GM19467 (cell line): ENCODE measurements at regions not wholly inside any gene's neighbourhood (a gene's known extent, or its start where the extent isn't known, plus 50 kb on each side); places are given as distances from the start of the nearest gene placed in this dataset.

Experiments used
- ATAC-seq: cut with Tn5 transposase; IDR thresholded peaks from one replicate; pipeline ENCODE4 v1.9.1; 2021; ENCODE audit warnings: mild to moderate bottlenecking, moderate library complexity; ENCODE audit not compliant: unreplicated experiment

GRCh38 chr2:150627526-150627925 is 140.1 kb upstream of the RND3 start:
- ATAC-seq = no peak

- no peak for ATAC-seq
Observed at GRCh38 chr2:150626934-150627411, 139.5 kb upstream of the RND3 start.

- ATAC-seq = no peak
Observed at GRCh38 chr2:150625741-150626140, 138.3 kb upstream of the RND3 start.

- ATAC-seq = no peak
Observed at GRCh38 chr2:150625303-150625702, 137.8 kb upstream of the RND3 start.

- no peak for ATAC-seq
Observed at GRCh38 chr2:150624001-150624401, 136.5 kb upstream of the RND3 start.

GRCh38 chr2:150621526-150622213 is 134.2 kb upstream of the RND3 start:
- no peak for ATAC-seq

GRCh38 chr2:150620855-150621254 is 133.4 kb upstream of the RND3 start:
- no peak for ATAC-seq

GRCh38 chr2:150620416-150620815 is 132.9 kb upstream of the RND3 start:
- no peak for ATAC-seq

GRCh38 chr2:150619607-150620330 is 132.3 kb upstream of the RND3 start:
- ATAC-seq = no peak

GRCh38 chr2:150618245-150618895 is 130.9 kb upstream of the RND3 start:
- no peak for ATAC-seq

- no peak for ATAC-seq
Observed at GRCh38 chr2:150617351-150617978, 130.0 kb upstream of the RND3 start.

- no peak for ATAC-seq
Observed at GRCh38 chr2:150612957-150613710, 125.7 kb upstream of the RND3 start.

- ATAC-seq = peak; percentile 64
Observed at GRCh38 chr2:150610670-150611279, 123.3 kb upstream of the RND3 start.

GRCh38 chr2:150609831-150610582 is 122.5 kb upstream of the RND3 start:
- no peak for ATAC-seq

- ATAC-seq = no peak
Observed at GRCh38 chr2:150608341-150608740, 120.9 kb upstream of the RND3 start.

- ATAC-seq = no peak
Observed at GRCh38 chr2:150607390-150607811, 119.9 kb upstream of the RND3 start.

GRCh38 chr2:150606380-150607060 is 119.1 kb upstream of the RND3 start:
- no peak for ATAC-seq

GRCh38 chr2:150605664-150606063 is 118.2 kb upstream of the RND3 start:
- no peak for ATAC-seq
